Stimulated activated naive B cell treated with anti-CD40 and anti-IgM and Interleukin-4, amounts not matched to agents 10 μg/mL and 1 μg/mL and 100 μg/mL, for 72 hours (primary cell): ENCODE measurements at regions not wholly inside any gene's neighbourhood (a gene's known extent, or its start where the extent isn't known, plus 50 kb on each side); places are given as distances from the start of the nearest gene placed in this dataset.
"Not testable (repeated sequence)": the region's sequence is repeated elsewhere in the genome, so short reads cannot be mapped to it uniquely, and the experiment has no call there.

Source experiments
- ATAC-seq, 2 donors: fragments of 150-1000 bp; cut with Tn5 transposase; replicated peaks; 2 replicates each; pipeline ENCODE4 v1.10.0; 2021; ENCODE audit warnings: moderate library complexity in 1 of 2
- DNase-seq: peaks from one replicate; pipeline ENCODE4 v3.0.0; 2021
- H3K27ac Mint-ChIP-seq: one replicate; pipeline ENCODE4 v1.8.0; 2022; ENCODE audit warnings: mild to moderate bottlenecking, mixed read lengths
- H3K27me3 Mint-ChIP-seq, 2 donors: one replicate each; pipeline ENCODE4 v1.8.0; 2022; ENCODE audit warnings: mixed read lengths in 2 of 2
- H3K36me3 Mint-ChIP-seq, 2 donors: one replicate each; pipeline ENCODE4 v1.8.0; 2022; ENCODE audit warnings: mixed read lengths in 2 of 2, mild to moderate bottlenecking in 1 of 2
- H3K4me1 Mint-ChIP-seq, 2 donors: one replicate each; pipeline ENCODE4 v1.8.0; 2022; ENCODE audit warnings: mixed read lengths in 2 of 2, mild to moderate bottlenecking in 1 of 2
- H3K4me3 Mint-ChIP-seq, 2 donors: one replicate each; pipeline ENCODE4 v1.8.0; 2022; ENCODE audit warnings: mild to moderate bottlenecking in 2 of 2, mixed read lengths in 2 of 2, moderate library complexity in 1 of 2
- H3K9me3 Mint-ChIP-seq, 2 donors: one replicate each; pipeline ENCODE4 v1.8.0; 2022; ENCODE audit warnings: mixed read lengths in 2 of 2, mild to moderate bottlenecking in 1 of 2

- H3K27ac Mint-ChIP-seq, H3K27me3 Mint-ChIP-seq, DNase-seq, H3K9me3 Mint-ChIP-seq, ATAC-seq, H3K36me3 Mint-ChIP-seq, H3K4me3 Mint-ChIP-seq: not testable (repeated sequence)
- peaks cover 6 to 23% of the 10 kb centered on the region in 2 donors for H3K4me1 Mint-ChIP-seq
These were observed 121.0 kb downstream of the CDRT15L2 start for GRCh38 chr17:20700528-20700927.

GRCh38 chr17:20701366-20701765 is 121.8 kb downstream of the CDRT15L2 start:
- H3K9me3 Mint-ChIP-seq, H3K4me3 Mint-ChIP-seq, H3K36me3 Mint-ChIP-seq, ATAC-seq, H3K27ac Mint-ChIP-seq, H3K27me3 Mint-ChIP-seq, DNase-seq: not testable (repeated sequence)
- peaks cover 6 to 23% of the 10 kb centered on the region in 2 donors for H3K4me1 Mint-ChIP-seq

GRCh38 chr17:20702692-20703091 is 123.2 kb downstream of the CDRT15L2 start:
- peaks cover 6 to 23% of the 10 kb centered on the region in 2 donors for H3K4me1 Mint-ChIP-seq
- ATAC-seq (no peak), DNase-seq (no peak)
- H3K4me3 Mint-ChIP-seq: no peak overlapping the region
- H3K27ac Mint-ChIP-seq: no peak overlapping the region
- H3K36me3 Mint-ChIP-seq: no peaks in the 10 kb centered on the region
- H3K9me3 Mint-ChIP-seq: no peaks in the 10 kb centered on the region
- no peaks in the 10 kb centered on the region for H3K27me3 Mint-ChIP-seq

- Mint-ChIP-seq H3K4me1 (peaks cover 3 to 16% of the 10 kb centered on the region in 2 donors), H3K27me3 (no peaks in the 10 kb centered on the region), H3K9me3 (no peaks in the 10 kb centered on the region), H3K4me3 (no peak overlapping the region), H3K27ac (no peak overlapping the region), H3K36me3 (no peaks in the 10 kb centered on the region)
- ATAC-seq: no peak
- no peak for DNase-seq
These were observed 124.3 kb downstream of the CDRT15L2 start for GRCh38 chr17:20703781-20704180.

GRCh38 chr17:20705186-20705585 is 125.7 kb downstream of the CDRT15L2 start:
- not testable (repeated sequence) for H3K9me3 Mint-ChIP-seq, H3K4me1 Mint-ChIP-seq, ATAC-seq

GRCh38 chr17:20706751-20707373 is 127.3 kb downstream of the CDRT15L2 start:
- no peaks in the 10 kb centered on the region for H3K9me3 Mint-ChIP-seq
- no peaks in the 10 kb centered on the region for H3K36me3 Mint-ChIP-seq
- DNase-seq (no peak), ATAC-seq (no peak)
- peaks cover 0 to 5% of the 10 kb centered on the region in 2 donors for H3K4me1 Mint-ChIP-seq
- no peak overlapping the region for H3K4me3 Mint-ChIP-seq
- H3K27me3 Mint-ChIP-seq: peaks cover 0 to 3% of the 10 kb centered on the region in 2 donors
- H3K27ac Mint-ChIP-seq: no peak overlapping the region

More at GRCh38 chr17:20705186-20705585, 125.7 kb downstream of the CDRT15L2 start:
- H3K36me3 Mint-ChIP-seq, DNase-seq, H3K27ac Mint-ChIP-seq, H3K27me3 Mint-ChIP-seq, H3K4me3 Mint-ChIP-seq: not testable (repeated sequence)

- H3K4me1 Mint-ChIP-seq, H3K4me3 Mint-ChIP-seq, H3K27me3 Mint-ChIP-seq, ATAC-seq, H3K27ac Mint-ChIP-seq, DNase-seq, H3K36me3 Mint-ChIP-seq, H3K9me3 Mint-ChIP-seq: not testable (repeated sequence)
These were observed 129.3 kb downstream of the CDRT15L2 start for GRCh38 chr17:20708821-20709220.

GRCh38 chr17:20716481-20716880 is 137.0 kb downstream of the CDRT15L2 start:
- DNase-seq: not testable (repeated sequence)

GRCh38 chr17:20721171-20721570 is 141.6 kb downstream of the CDRT15L2 start:
- Mint-ChIP-seq H3K4me3 (no peak overlapping the region), H3K27me3 (no peaks in the 10 kb centered on the region), H3K27ac (no peak overlapping the region), H3K36me3 (no peaks in the 10 kb centered on the region), H3K9me3 (peaks cover 0 to 2% of the 10 kb centered on the region in 2 donors), H3K4me1 (peaks cover 2 to 24% of the 10 kb centered on the region in 2 donors)
- ATAC-seq: no peak
- DNase-seq: no peak

More at GRCh38 chr17:20716481-20716880, 137.0 kb downstream of the CDRT15L2 start:
- H3K9me3 Mint-ChIP-seq, H3K4me1 Mint-ChIP-seq, ATAC-seq, H3K36me3 Mint-ChIP-seq, H3K4me3 Mint-ChIP-seq, H3K27me3 Mint-ChIP-seq, H3K27ac Mint-ChIP-seq: not testable (repeated sequence)

GRCh38 chr17:20724391-20724790 is 144.9 kb downstream of the CDRT15L2 start:
- H3K27ac Mint-ChIP-seq, H3K27me3 Mint-ChIP-seq, DNase-seq, H3K4me3 Mint-ChIP-seq, H3K36me3 Mint-ChIP-seq, H3K9me3 Mint-ChIP-seq, ATAC-seq: not testable (repeated sequence)
- peaks cover 6 to 43% of the 10 kb centered on the region in 2 donors for H3K4me1 Mint-ChIP-seq

GRCh38 chr17:20727201-20727600 is 147.7 kb downstream of the CDRT15L2 start:
- H3K4me3 Mint-ChIP-seq, H3K9me3 Mint-ChIP-seq, ATAC-seq, DNase-seq, H3K36me3 Mint-ChIP-seq, H3K27ac Mint-ChIP-seq, H3K27me3 Mint-ChIP-seq: not testable (repeated sequence)
- H3K4me1 Mint-ChIP-seq: peaks cover 6 to 43% of the 10 kb centered on the region in 2 donors

GRCh38 chr17:20728181-20728580 is 148.7 kb downstream of the CDRT15L2 start:
- Mint-ChIP-seq H3K4me3 (no peak overlapping the region), H3K4me1 (peaks cover 6 to 43% of the 10 kb centered on the region in 2 donors), H3K9me3 (no peaks in the 10 kb centered on the region), H3K27me3 (peaks cover 5% of the 10 kb centered on the region in 2 donors), H3K27ac (no peak overlapping the region), H3K36me3 (no peaks in the 10 kb centered on the region)
- DNase-seq (no peak), ATAC-seq (no peak)

- not testable (repeated sequence) for DNase-seq, H3K27me3 Mint-ChIP-seq, ATAC-seq, H3K9me3 Mint-ChIP-seq, H3K27ac Mint-ChIP-seq, H3K36me3 Mint-ChIP-seq, H3K4me3 Mint-ChIP-seq
- H3K4me1 Mint-ChIP-seq: peaks cover 4 to 19% of the 10 kb centered on the region in 2 donors
These were observed 151.6 kb downstream of the CDRT15L2 start for GRCh38 chr17:20731131-20731530.

- H3K9me3 Mint-ChIP-seq: no peaks in the 10 kb centered on the region
- no peak overlapping the region for H3K4me3 Mint-ChIP-seq
- H3K27ac Mint-ChIP-seq: no peak overlapping the region
- H3K27me3 Mint-ChIP-seq: peaks cover 1% of the 10 kb centered on the region in 2 donors
- H3K4me1 Mint-ChIP-seq: peaks cover under 1 to 2% of the 10 kb centered on the region in 2 donors
- no peak for ATAC-seq
- no peaks in the 10 kb centered on the region for H3K36me3 Mint-ChIP-seq
- DNase-seq: no peak
These were observed 154.4 kb downstream of the CDRT15L2 start for GRCh38 chr17:20733923-20734322.

GRCh38 chr17:20735796-20736195 is 156.3 kb downstream of the CDRT15L2 start:
- DNase-seq (no peak), ATAC-seq (no peak)
- no peaks in the 10 kb centered on the region for H3K36me3 Mint-ChIP-seq
- H3K4me3 Mint-ChIP-seq: no peak overlapping the region
- no peaks in the 10 kb centered on the region for H3K27me3 Mint-ChIP-seq
- no peak overlapping the region for H3K27ac Mint-ChIP-seq
- no peaks in the 10 kb centered on the region for H3K4me1 Mint-ChIP-seq
- H3K9me3 Mint-ChIP-seq: no peaks in the 10 kb centered on the region
